ENCODE measurements at regions not wholly inside any gene's neighbourhood (a gene's known extent, or its start where the extent isn't known, plus 50 kb on each side); places are given as distances from the start of the nearest gene placed in this dataset.

DNA sequence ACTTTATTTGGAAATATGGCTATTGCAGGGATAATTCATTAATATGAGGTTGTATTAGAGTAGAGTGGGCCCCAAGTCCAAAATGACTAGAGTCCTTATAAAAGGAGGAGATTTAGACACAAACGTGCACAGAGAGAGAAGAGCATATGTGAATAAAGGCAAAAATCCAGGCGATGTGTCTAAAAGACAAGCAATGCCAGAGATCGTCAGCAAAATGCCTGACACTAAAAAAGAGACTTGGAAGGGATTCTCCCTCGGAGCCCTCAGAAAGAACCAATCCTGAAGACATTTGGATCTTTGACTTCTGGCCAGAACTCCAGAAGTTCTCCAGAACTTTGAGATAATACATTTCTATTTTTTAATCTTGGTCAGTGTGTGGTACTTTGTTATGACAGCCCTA lies 472.1 kb downstream of the NLGN4X start:
- no peak for DNase-seq (ENCODE audit: extremely low read depth, insufficient read length)
- no peaks in the 10 kb centered on the region for H3K27me3 ChIP-seq (replicated peaks; ENCODE audit: control insufficient read depth, insufficient read depth, low read length)
- TF ChIP-seq, protein P1, sequence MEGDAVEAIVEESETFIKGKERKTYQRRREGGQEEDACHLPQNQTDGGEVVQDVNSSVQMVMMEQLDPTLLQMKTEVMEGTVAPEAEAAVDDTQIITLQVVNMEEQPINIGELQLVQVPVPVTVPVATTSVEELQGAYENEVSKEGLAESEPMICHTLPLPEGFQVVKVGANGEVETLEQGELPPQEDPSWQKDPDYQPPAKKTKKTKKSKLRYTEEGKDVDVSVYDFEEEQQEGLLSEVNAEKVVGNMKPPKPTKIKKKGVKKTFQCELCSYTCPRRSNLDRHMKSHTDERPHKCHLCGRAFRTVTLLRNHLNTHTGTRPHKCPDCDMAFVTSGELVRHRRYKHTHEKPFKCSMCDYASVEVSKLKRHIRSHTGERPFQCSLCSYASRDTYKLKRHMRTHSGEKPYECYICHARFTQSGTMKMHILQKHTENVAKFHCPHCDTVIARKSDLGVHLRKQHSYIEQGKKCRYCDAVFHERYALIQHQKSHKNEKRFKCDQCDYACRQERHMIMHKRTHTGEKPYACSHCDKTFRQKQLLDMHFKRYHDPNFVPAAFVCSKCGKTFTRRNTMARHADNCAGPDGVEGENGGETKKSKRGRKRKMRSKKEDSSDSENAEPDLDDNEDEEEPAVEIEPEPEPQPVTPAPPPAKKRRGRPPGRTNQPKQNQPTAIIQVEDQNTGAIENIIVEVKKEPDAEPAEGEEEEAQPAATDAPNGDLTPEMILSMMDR (IDR thresholded peaks at IDR 0.05; ENCODE audit: insufficient read depth, low read length, poor library complexity, severe bottlenecking): no peak
- H3K4me3 ChIP-seq (replicated peaks; ENCODE audit: low read depth, low read length): no peak overlapping the region
- H3K36me3 ChIP-seq (ENCODE audit: control insufficient read depth, insufficient read depth, low read length): no peaks in the 10 kb centered on the region

DNA sequence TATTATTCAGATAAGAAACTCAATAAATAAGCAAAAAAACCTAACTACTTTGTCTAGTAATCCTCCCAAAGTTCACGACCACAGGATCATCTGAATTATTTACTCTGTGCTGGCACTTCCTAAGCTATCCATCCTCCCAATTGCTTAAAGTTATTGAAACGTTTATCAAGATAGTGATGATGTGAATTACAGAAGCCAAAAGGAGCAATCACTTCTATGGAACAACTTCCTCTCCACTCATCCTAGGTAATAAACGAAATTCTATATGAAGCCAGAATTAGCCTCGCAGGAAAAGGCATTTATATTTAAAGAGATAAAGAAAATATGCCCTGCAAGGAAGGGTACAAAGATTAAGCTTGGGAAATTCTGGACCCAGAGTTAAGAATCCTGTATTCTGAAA lies 475.4 kb downstream of the NLGN4X start:
- H3K4me3 ChIP-seq (replicated peaks; ENCODE audit: low read depth, low read length): no peak overlapping the region
- no peak for DNase-seq (ENCODE audit: extremely low read depth, insufficient read length)
- TF ChIP-seq, protein P1 (IDR thresholded peaks at IDR 0.05; ENCODE audit: insufficient read depth, low read length, poor library complexity, severe bottlenecking): no peak
- no peaks in the 10 kb centered on the region for H3K36me3 ChIP-seq (ENCODE audit: control insufficient read depth, insufficient read depth, low read length)
- no peaks in the 10 kb centered on the region for H3K27me3 ChIP-seq (replicated peaks; ENCODE audit: control insufficient read depth, insufficient read depth, low read length)

DNA sequence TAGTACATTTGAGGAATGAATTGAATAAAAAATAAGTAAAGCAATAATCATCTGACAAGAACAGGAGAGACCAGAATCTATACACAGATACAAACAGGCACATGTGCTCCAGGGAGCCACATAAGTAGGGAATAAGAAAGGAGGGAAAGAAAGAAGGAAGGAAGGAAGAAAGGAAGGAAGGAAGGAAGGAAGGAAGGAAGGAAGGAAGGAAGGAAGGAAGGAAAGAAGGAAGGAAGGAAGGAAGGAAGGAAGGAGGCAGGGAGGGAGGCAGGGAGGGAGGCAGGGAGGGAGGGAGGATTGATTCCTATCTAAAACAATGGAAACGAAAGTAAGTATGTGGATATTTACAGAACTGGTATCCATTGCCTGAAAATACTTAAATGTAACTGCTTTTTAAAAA lies 475.8 kb downstream of the NLGN4X start:
- TF ChIP-seq, protein P1 (IDR thresholded peaks at IDR 0.05; ENCODE audit: insufficient read depth, low read length, poor library complexity, severe bottlenecking): no peak
- no peaks in the 10 kb centered on the region for H3K36me3 ChIP-seq (ENCODE audit: control insufficient read depth, insufficient read depth, low read length)
- DNase-seq (ENCODE audit: extremely low read depth, insufficient read length): no peak
- no peak overlapping the region for H3K4me3 ChIP-seq (replicated peaks; ENCODE audit: low read depth, low read length)
- no peaks in the 10 kb centered on the region for H3K27me3 ChIP-seq (replicated peaks; ENCODE audit: control insufficient read depth, insufficient read depth, low read length)

DNA sequence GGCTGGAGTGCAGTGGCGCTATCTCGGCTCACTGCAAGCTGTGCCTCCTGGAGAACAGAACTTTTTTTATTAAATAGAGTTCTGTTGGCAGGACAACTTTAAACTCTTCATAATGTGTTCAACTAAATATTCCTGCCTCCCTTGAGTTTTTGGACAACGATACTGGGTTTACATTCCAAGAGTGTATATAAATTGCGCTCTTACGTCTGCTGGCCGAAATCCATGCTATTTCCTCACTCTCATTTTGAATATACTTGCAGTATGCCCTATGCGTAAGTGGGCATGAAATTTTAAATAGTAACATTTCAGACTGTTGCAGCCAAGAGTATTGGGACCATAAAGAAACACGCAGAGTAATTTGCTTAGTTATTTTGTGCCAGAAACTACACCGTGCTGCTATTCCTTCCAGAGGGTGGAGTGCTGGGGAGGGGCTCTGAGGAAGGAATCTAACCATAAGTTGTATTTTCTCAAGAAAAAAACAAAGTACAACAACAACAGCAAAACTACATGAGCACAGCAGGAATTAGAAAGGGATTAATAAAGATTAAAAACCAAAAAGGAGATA lies 480.0 kb downstream of the NLGN4X start:
- no peak overlapping the region for H3K4me3 ChIP-seq (replicated peaks; ENCODE audit: low read depth, low read length)
- H3K27me3 ChIP-seq (replicated peaks; ENCODE audit: control insufficient read depth, insufficient read depth, low read length): no peaks in the 10 kb centered on the region
- no peaks in the 10 kb centered on the region for H3K36me3 ChIP-seq (ENCODE audit: control insufficient read depth, insufficient read depth, low read length)
- no peak for DNase-seq (ENCODE audit: extremely low read depth, insufficient read length)
- TF ChIP-seq, protein P1 (IDR thresholded peaks at IDR 0.05; ENCODE audit: insufficient read depth, low read length, poor library complexity, severe bottlenecking): no peak

DNA sequence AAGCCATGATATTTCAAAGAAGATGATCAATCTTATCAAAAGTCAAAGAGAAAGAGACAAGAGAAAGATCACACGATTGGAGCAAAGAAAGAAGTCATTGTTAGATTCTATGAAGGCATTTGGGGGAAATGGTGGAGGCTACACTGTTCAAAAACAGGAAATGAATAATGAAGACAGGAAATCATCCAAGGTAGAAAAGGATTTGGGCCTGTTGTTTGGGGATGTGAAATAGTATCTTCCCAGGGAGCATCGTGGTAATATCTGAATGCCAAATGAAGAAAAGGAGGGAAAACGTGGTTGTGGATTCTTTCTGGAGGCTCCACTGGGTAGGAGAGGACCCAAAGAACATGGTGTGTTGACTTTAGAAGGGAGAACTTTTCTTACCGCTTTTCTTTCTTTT lies 482.4 kb downstream of the NLGN4X start:
- no peaks in the 10 kb centered on the region for H3K36me3 ChIP-seq (ENCODE audit: control insufficient read depth, insufficient read depth, low read length)
- no peak overlapping the region for H3K4me3 ChIP-seq (replicated peaks; ENCODE audit: low read depth, low read length)
- no peak for DNase-seq (ENCODE audit: extremely low read depth, insufficient read length)
- TF ChIP-seq, protein P1 (IDR thresholded peaks at IDR 0.05; ENCODE audit: insufficient read depth, low read length, poor library complexity, severe bottlenecking): no peak
- no peaks in the 10 kb centered on the region for H3K27me3 ChIP-seq (replicated peaks; ENCODE audit: control insufficient read depth, insufficient read depth, low read length)

DNA sequence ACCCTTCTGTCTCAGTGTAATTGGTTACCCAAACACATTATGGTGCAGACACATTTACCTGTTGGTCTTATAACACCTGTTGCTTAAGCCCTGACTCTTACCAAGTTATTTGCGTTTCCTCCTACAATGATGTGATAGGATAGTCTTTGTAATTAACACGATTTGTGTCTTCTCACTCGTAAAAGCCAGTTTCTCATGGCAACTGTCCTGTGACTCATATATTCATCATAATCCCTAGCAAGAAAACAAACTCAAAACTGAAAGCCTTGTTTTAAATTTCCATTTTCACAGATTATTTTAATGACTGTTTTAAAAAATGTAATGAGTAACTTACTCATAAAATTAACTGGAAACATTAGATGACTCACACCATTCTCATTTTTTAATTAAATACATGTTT lies 495.2 kb downstream of the NLGN4X start:
- H3K4me3 ChIP-seq (replicated peaks; ENCODE audit: low read depth, low read length): no peak overlapping the region
- H3K36me3 ChIP-seq (ENCODE audit: control insufficient read depth, insufficient read depth, low read length): no peaks in the 10 kb centered on the region
- no peak for DNase-seq (ENCODE audit: extremely low read depth, insufficient read length)
- no peaks in the 10 kb centered on the region for H3K27me3 ChIP-seq (replicated peaks; ENCODE audit: control insufficient read depth, insufficient read depth, low read length)
- TF ChIP-seq, protein P1 (IDR thresholded peaks at IDR 0.05; ENCODE audit: insufficient read depth, low read length, poor library complexity, severe bottlenecking): no peak

Data from GM06990 (cell line).